Panc1 (cell line): ENCODE measurements at regions not wholly inside any gene's neighbourhood (a gene's known extent, or its start where the extent isn't known, plus 50 kb on each side); places are given as distances from the start of the nearest gene placed in this dataset.

Experiments used
- CTCF ChIP-seq: fragments of 450-650 bp; IDR thresholded peaks from 2 replicates; pipeline ENCODE4 v1.5.1; 2017; ENCODE audit warnings: mild to moderate bottlenecking
- POLR2AphosphoS5 ChIP-seq: IDR thresholded peaks from 2 replicates; pipeline ENCODE4 v1.6.1; 2012; ENCODE audit warnings: mild to moderate bottlenecking, low read depth, low read length, moderate library complexity
- TCF7L2 ChIP-seq: IDR thresholded peaks from 2 replicates; pipeline ENCODE4 v1.6.1; 2011; ENCODE audit warnings: mild to moderate bottlenecking, low read depth, low read length, inconsistent platforms

- no peak for TF ChIP-seq CTCF
- TF ChIP-seq POLR2AphosphoS5 = no peak
- no peak for TF ChIP-seq TCF7L2
Observed at GRCh38 chr1:219988387-219988786, 57.9 kb downstream of the EPRS1 start.
